GM23248 (cell line): ENCODE measurements at regions not wholly inside any gene's neighbourhood (a gene's known extent, or its start where the extent isn't known, plus 50 kb on each side); places are given as distances from the start of the nearest gene placed in this dataset.

ENCODE experiments used
- DNase-seq: peaks from one replicate; pipeline ENCODE4 v3.0.0-alpha.2; 2015
- H2AFZ ChIP-seq: fragments of 200-600 bp; sonication (generic); 2 replicates; pipeline ENCODE4 v1.6.1; 2016; ENCODE audit warnings: antibody characterized with exemption
- H3F3A ChIP-seq: fragments of 200-600 bp; sonication (generic); 2 replicates; pipeline ENCODE4 v1.6.1; 2016; ENCODE audit warnings: mild to moderate bottlenecking, antibody characterized with exemption, mixed run types; ENCODE audit not compliant: insufficient read depth
- H3K27ac ChIP-seq: fragments of 200-600 bp; sonication (generic); 2 replicates; pipeline ENCODE4 v1.5.1; 2016; ENCODE audit warnings: mild to moderate bottlenecking
- H3K27me3 ChIP-seq: fragments of 200-600 bp; sonication (generic); replicated peaks from 2 replicates; pipeline ENCODE4 v1.6.1; 2016; ENCODE audit warnings: mild to moderate bottlenecking; ENCODE audit not compliant: insufficient read depth
- H3K36me3 ChIP-seq: fragments of 200-600 bp; sonication (generic); 2 replicates; pipeline ENCODE4 v1.6.1; 2016; ENCODE audit warnings: low read depth, mild to moderate bottlenecking
- H3K4me1 ChIP-seq: fragments of 200-600 bp; sonication (generic); 2 replicates; pipeline ENCODE4 v1.6.1; 2016; ENCODE audit warnings: mild to moderate bottlenecking; ENCODE audit not compliant: insufficient read depth
- H3K4me2 ChIP-seq: fragments of 200-600 bp; sonication (generic); one replicate; pipeline ENCODE4 v1.6.1; 2016; ENCODE audit warnings: mild to moderate bottlenecking; ENCODE audit not compliant: unreplicated experiment
- H3K4me3 ChIP-seq: fragments of 200-600 bp; sonication (generic); 2 replicates; pipeline ENCODE4 v1.5.1; 2016; ENCODE audit warnings: mild to moderate bottlenecking
- H3K79me2 ChIP-seq: fragments of 200-600 bp; sonication (generic); 2 replicates; pipeline ENCODE4 v1.6.1; 2016; ENCODE audit warnings: mild to moderate bottlenecking; ENCODE audit not compliant: insufficient read depth
- H3K9ac ChIP-seq: fragments of 200-600 bp; sonication (generic); 2 replicates; pipeline ENCODE4 v1.6.1; 2016; ENCODE audit warnings: mild to moderate bottlenecking
- H3K9me2 ChIP-seq: fragments of 200-600 bp; sonication (generic); 2 replicates; pipeline ENCODE4 v1.6.1; 2016; ENCODE audit warnings: mixed run types, mild to moderate bottlenecking, moderate library complexity; ENCODE audit not compliant: insufficient read depth
- H3K9me3 ChIP-seq: fragments of 200-600 bp; sonication (generic); one replicate; pipeline ENCODE4 v1.6.1; 2017; ENCODE audit warnings: low read depth
- H4K20me1 ChIP-seq: fragments of 200-600 bp; sonication (generic); 2 replicates; pipeline ENCODE4 v1.6.0; 2016; ENCODE audit not compliant: insufficient read depth
- EZH2 ChIP-seq: fragments of 200-600 bp; sonication (generic); IDR thresholded peaks from 2 replicates; pipeline ENCODE4 v1.6.1; 2018; ENCODE audit warnings: antibody characterized with exemption, mild to moderate bottlenecking; ENCODE audit not compliant: insufficient read depth, poor library complexity, severe bottlenecking
- EZH2phosphoT487 ChIP-seq: fragments of 200-600 bp; sonication (generic); IDR thresholded peaks from 2 replicates; pipeline ENCODE4 v1.6.1; 2018; ENCODE audit warnings: antibody characterized with exemption, moderate library complexity, mild to moderate bottlenecking, low read depth; ENCODE audit not compliant: insufficient read depth
- WGBS, 2 experiments: methylation state at CpG; one replicate each; pipeline ENCODE4 v1.1.6; 2015 to 2017; ENCODE audit warnings: low lambda C conversion rate in 2 of 2, low coverage in 1 of 2; ENCODE audit errors: missing lambda C conversion rate in 2 of 2; 5-methylcytosine and 5-hydroxymethylcytosine counted together
- in situ Hi-C: fragments of 300-500 bp; cut with MboI; formaldehyde crosslinking; loops from 2 replicates; pipeline ENCODE4 v1.15.0; 2020

DNA sequence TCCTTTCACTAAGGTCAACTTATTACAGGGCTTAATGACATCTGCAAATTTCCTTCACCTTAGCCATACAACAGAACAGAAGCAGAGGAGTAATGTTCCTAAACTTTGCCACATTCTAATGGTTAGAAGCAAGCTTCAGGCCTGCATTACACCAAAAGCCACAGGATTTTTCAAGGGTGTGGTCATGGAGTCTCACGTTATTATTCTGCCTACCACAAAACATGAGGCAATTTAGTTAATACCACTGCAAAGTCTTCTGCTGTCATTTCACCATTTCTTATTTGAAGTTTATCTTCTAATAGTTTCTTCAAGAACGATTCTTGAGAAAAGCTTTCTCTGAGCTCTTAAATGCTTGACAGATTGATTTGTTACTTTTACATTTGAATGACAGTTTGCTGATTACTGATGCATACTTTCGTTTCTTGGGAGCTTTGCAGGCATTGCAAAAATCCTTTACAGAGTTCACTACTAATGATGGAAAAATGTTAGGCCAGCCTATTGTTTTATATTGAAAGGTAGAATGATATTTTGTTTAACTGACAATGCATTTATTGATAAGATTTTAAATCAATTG, 1257.1 kb downstream of the NSUN3 start:
- Histone ChIP-seq H3K4me1 (no peaks in the 10 kb centered on the region), H3K9me3 (no peaks in the 10 kb centered on the region), H3K4me2 (no peak overlapping the region), H3K27me3 (no peaks in the 10 kb centered on the region), H3K9me2 (no peaks in the 10 kb centered on the region), H3K79me2 (no peaks in the 10 kb centered on the region), H3F3A (no peaks in the 10 kb centered on the region), H2AFZ (no peak overlapping the region), H3K36me3 (no peaks in the 10 kb centered on the region), H3K4me3 (no peak overlapping the region), H3K9ac (no peak overlapping the region), H3K27ac (no peak overlapping the region), H4K20me1 (no peaks in the 10 kb centered on the region)
- WGBS, 2 experiments = 15 to 27% methylated on average over 3 of the region's 3 CpGs
- TF ChIP-seq EZH2 (no peak), EZH2phosphoT487 (no peak)
- no peak for DNase-seq
- in situ Hi-C loops = no loop called here

DNA sequence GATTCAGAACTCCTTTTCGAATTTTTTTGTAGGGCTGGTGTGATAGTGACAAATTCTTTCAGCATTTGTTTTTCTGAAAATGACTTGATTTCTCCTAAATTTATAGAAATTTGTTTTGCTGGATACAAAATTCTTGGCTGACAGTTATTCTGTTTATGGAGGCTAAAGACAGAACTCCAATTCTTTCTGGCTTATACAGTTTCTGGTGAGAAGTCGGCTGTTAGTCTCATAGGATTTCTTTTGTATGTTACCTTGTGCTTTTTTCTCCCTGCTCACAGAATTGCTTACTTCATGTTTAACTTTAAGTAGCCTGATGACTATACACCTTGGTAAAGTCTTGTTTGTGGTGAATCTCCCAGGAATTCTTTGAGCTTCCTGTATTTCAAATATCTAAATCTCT, 1264.6 kb downstream of the NSUN3 start:
- Histone ChIP-seq H3K27me3 (no peaks in the 10 kb centered on the region), H3K9me2 (no peaks in the 10 kb centered on the region), H3K79me2 (no peaks in the 10 kb centered on the region), H3K9me3 (no peaks in the 10 kb centered on the region), H3K4me3 (no peak overlapping the region), H3F3A (no peaks in the 10 kb centered on the region), H3K4me2 (no peak overlapping the region), H2AFZ (no peak overlapping the region), H3K36me3 (no peaks in the 10 kb centered on the region), H3K4me1 (no peaks in the 10 kb centered on the region), H3K9ac (no peak overlapping the region), H4K20me1 (no peaks in the 10 kb centered on the region), H3K27ac (no peak overlapping the region)
- 14 to 18% methylated on average over 2 of the region's 2 CpGs for WGBS, 2 experiments
- no peak for TF ChIP-seq EZH2
- no peak for TF ChIP-seq EZH2phosphoT487
- in situ Hi-C loops = no loop called here
- DNase-seq = no peak

DNA sequence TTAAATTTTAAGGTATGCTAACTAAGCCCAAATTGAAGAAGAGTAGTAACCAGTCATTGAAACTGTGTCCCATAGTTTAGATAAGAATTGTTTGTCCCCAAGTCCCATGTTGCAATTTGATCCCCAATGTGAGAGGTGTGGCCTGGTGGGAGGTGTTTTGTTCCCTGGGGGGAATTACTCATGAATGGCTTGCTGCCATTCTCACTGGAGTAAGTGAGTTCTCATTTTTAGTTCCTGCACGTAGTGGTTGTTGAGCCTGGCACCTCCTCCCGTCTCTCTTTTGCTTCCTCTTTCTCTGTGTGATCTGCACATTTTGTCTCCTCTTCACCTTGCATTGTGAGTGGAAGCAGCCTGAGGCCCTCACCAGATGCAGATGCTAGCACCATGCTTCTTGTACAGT, 1271.0 kb downstream of the NSUN3 start:
- in situ Hi-C loops = no loop called here
- Histone ChIP-seq H3K4me3 (no peak overlapping the region), H3K79me2 (no peaks in the 10 kb centered on the region), H3K4me2 (no peak overlapping the region), H4K20me1 (no peaks in the 10 kb centered on the region), H3K4me1 (no peaks in the 10 kb centered on the region), H3K9me2 (no peaks in the 10 kb centered on the region), H3K9me3 (no peaks in the 10 kb centered on the region), H3F3A (no peaks in the 10 kb centered on the region), H3K9ac (no peak overlapping the region), H2AFZ (no peak overlapping the region), H3K27me3 (no peaks in the 10 kb centered on the region), H3K36me3 (no peaks in the 10 kb centered on the region), H3K27ac (no peak overlapping the region)
- no peak for TF ChIP-seq EZH2phosphoT487
- TF ChIP-seq EZH2 = no peak
- WGBS, 2 experiments = 16 to 29% methylated on average over 2 of the region's 2 CpGs
- no peak for DNase-seq

DNA sequence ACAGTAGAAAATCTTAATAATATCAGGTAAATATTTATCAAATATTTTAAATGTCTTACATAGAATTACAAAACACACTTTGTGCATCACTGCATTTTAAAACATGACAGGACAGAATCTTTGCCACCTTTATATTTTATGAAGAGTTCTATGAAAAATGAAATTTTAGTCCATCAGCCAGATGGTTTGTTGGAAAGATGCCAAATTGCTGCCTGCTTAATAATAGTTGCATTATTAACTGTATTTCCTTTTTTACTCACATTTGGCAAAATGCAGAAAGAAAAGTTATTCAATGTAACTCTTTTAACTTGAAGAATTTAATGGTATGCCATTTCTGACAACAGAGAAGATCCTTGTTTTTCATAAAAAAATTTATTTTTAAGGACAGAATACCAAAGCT, 1271.6 kb downstream of the NSUN3 start:
- H3K79me2 ChIP-seq = no peaks in the 10 kb centered on the region
- no peaks in the 10 kb centered on the region for H3K27me3 ChIP-seq
- no peak overlapping the region for H3K4me3 ChIP-seq
- no peak overlapping the region for H3K9ac ChIP-seq
- H2AFZ ChIP-seq = no peak overlapping the region
- no peaks in the 10 kb centered on the region for H3K9me2 ChIP-seq
- DNase-seq = no peak
- no peak overlapping the region for H3K27ac ChIP-seq
- no peaks in the 10 kb centered on the region for H4K20me1 ChIP-seq
- H3K4me2 ChIP-seq = no peak overlapping the region
- no peaks in the 10 kb centered on the region for H3K4me1 ChIP-seq
- H3F3A ChIP-seq = no peaks in the 10 kb centered on the region
- TF ChIP-seq EZH2phosphoT487 (no peak), EZH2 (no peak)
- in situ Hi-C loops = no loop called here
- no peaks in the 10 kb centered on the region for H3K9me3 ChIP-seq
- H3K36me3 ChIP-seq = no peaks in the 10 kb centered on the region

- Histone ChIP-seq H3K79me2 (no peaks in the 10 kb centered on the region), H3K27me3 (no peaks in the 10 kb centered on the region), H3K4me3 (no peak overlapping the region), H3K9me3 (no peaks in the 10 kb centered on the region), H3K9ac (no peak overlapping the region), H4K20me1 (no peaks in the 10 kb centered on the region), H3K36me3 (no peaks in the 10 kb centered on the region), H3K9me2 (no peaks in the 10 kb centered on the region), H3K4me1 (no peaks in the 10 kb centered on the region), H2AFZ (no peak overlapping the region), H3K4me2 (no peak overlapping the region), H3K27ac (no peak overlapping the region), H3F3A (no peaks in the 10 kb centered on the region)
- no peak for DNase-seq
- TF ChIP-seq EZH2 = no peak
- no peak for TF ChIP-seq EZH2phosphoT487
- in situ Hi-C loops = no loop called here
Measured at GRCh38 chr3:95335517-95335916, 1272.7 kb downstream of the NSUN3 start.
